VCaP (cell line): ENCODE measurements at regions not wholly inside any gene's neighbourhood (a gene's known extent, or its start where the extent isn't known, plus 50 kb on each side); places are given as distances from the start of the nearest gene placed in this dataset.

Experiments
- H3K27ac ChIP-seq: fragments of 450-650 bp; 2 replicates; pipeline ENCODE4 v1.5.1; 2017
- CTCF ChIP-seq: fragments of 450-650 bp; conservative IDR thresholded peaks from 2 replicates; pipeline ENCODE4 v1.5.1; 2017; ENCODE audit warnings: mild to moderate bottlenecking, moderate library complexity

GRCh38 chr10:90975096-90975495 is 54.2 kb upstream of the ANKRD1 start:
- H3K27ac ChIP-seq, result no peak overlapping the region
- TF ChIP-seq CTCF, result no peak

- TF ChIP-seq CTCF, result no peak
- no peak overlapping the region for H3K27ac ChIP-seq
These were observed 56.4 kb upstream of the ANKRD1 start for GRCh38 chr10:90977162-90977854.

DNA sequence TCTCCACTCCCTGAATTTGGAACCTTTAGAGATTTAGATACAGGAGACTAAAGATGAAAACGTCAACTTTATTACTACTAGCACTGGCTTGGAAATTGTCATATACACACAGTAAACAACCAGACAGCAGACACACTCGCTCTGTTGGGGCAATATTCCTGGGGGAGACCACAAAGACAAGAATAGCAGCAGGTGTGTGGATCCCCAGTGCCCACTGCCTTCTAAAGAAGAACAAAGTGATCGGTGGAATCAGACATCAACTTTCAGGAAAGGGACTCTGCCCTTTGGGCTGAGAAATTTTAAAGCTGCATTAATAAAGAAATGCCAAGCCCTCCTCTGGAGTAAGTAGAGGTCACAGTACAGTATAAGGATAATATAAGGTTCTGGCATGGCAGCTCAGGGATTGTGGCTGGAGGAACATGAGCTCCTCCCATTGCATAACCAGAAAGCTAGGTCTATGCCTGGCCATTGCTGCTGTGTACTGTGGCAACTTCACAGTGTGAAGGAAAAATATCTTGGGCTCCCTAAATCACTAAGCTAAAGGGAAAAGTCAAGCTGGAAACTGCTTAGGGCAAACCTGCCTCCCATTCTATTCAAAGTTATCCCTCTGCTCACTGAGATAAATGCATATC is 57.1 kb upstream of the ANKRD1 start:
- no peak overlapping the region for H3K27ac ChIP-seq
- TF ChIP-seq CTCF, result no peak

- no peak for TF ChIP-seq CTCF
- no peak overlapping the region for H3K27ac ChIP-seq
These were observed 61.6 kb upstream of the ANKRD1 start for GRCh38 chr10:90982406-90983008.

GRCh38 chr10:90983914-90984549 is 63.1 kb upstream of the ANKRD1 start:
- no peak overlapping the region for H3K27ac ChIP-seq
- TF ChIP-seq CTCF, result no peak

GRCh38 chr10:90984898-90985297 is 64.0 kb upstream of the ANKRD1 start:
- H3K27ac ChIP-seq, result no peak overlapping the region
- no peak for TF ChIP-seq CTCF

GRCh38 chr10:90985321-90985933 is 64.5 kb upstream of the ANKRD1 start:
- no peak overlapping the region for H3K27ac ChIP-seq
- TF ChIP-seq CTCF, result no peak
